GM20431 (cell line): ENCODE measurements at regions not wholly inside any gene's neighbourhood (a gene's known extent, or its start where the extent isn't known, plus 50 kb on each side); places are given as distances from the start of the nearest gene placed in this dataset.
"Not testable (repeated sequence)": the region's sequence is repeated elsewhere in the genome, so short reads cannot be mapped to it uniquely, and the experiment has no call there.

Source experiments
- in situ Hi-C: fragments of 300-500 bp; cut with MseI, MboI; formaldehyde crosslinking; loops from one replicate; pipeline ENCODE4 v1.15.0; 2020; ENCODE audit warnings: low sequenced_read_pairs; ENCODE audit not compliant: unreplicated experiment

GRCh38 chr3:145671121-145671520 is 489.9 kb downstream of the PLOD2 start:
- in situ Hi-C loops = no loop called here

- in situ Hi-C loops = no loop called here
Measured at GRCh38 chr3:145673838-145674237, 487.1 kb downstream of the PLOD2 start.

GRCh38 chr3:145678401-145678800 is 482.6 kb downstream of the PLOD2 start:
- in situ Hi-C loops = no loop called here

- in situ Hi-C loops = no loop called here
Measured at GRCh38 chr3:145681181-145681580, 479.8 kb downstream of the PLOD2 start.

- in situ Hi-C loops = not testable (repeated sequence)
Measured at GRCh38 chr3:145687978-145688377, 473.0 kb downstream of the PLOD2 start.

- in situ Hi-C loops = no loop called here
Measured at GRCh38 chr3:145692751-145693150, 468.2 kb downstream of the PLOD2 start.

GRCh38 chr3:145696011-145696410 is 465.0 kb downstream of the PLOD2 start:
- in situ Hi-C loops = no loop called here

GRCh38 chr3:145698250-145698649 is 462.7 kb downstream of the PLOD2 start:
- in situ Hi-C loops = no loop called here

- in situ Hi-C loops = no loop called here
Measured at GRCh38 chr3:145698749-145699148, 462.2 kb downstream of the PLOD2 start.

- in situ Hi-C loops = no loop called here
Measured at GRCh38 chr3:145704020-145704419, 457.0 kb downstream of the PLOD2 start.

- in situ Hi-C loops = not testable (repeated sequence)
Measured at GRCh38 chr3:145709779-145710178, 451.2 kb downstream of the PLOD2 start.

GRCh38 chr3:145716519-145716918 is 444.5 kb downstream of the PLOD2 start:
- in situ Hi-C loops = no loop called here

- in situ Hi-C loops = no loop called here
Measured at GRCh38 chr3:145719114-145719513, 441.9 kb downstream of the PLOD2 start.

- in situ Hi-C loops = no loop called here
Measured at GRCh38 chr3:145721273-145721805, 439.6 kb downstream of the PLOD2 start.

- in situ Hi-C loops = no loop called here
Measured at GRCh38 chr3:145721815-145722214, 439.2 kb downstream of the PLOD2 start.

- in situ Hi-C loops = no loop called here
Measured at GRCh38 chr3:145727476-145727875, 433.5 kb downstream of the PLOD2 start.

- in situ Hi-C loops = no loop called here
Measured at GRCh38 chr3:145735631-145736030, 425.4 kb downstream of the PLOD2 start.

- in situ Hi-C loops = no loop called here
Measured at GRCh38 chr3:145737952-145738351, 423.0 kb downstream of the PLOD2 start.

- in situ Hi-C loops = no loop called here
Measured at GRCh38 chr3:145739926-145740325, 421.1 kb downstream of the PLOD2 start.

- in situ Hi-C loops = no loop called here
Measured at GRCh38 chr3:145750657-145751056, 410.3 kb downstream of the PLOD2 start.

GRCh38 chr3:145752576-145752975 is 408.4 kb downstream of the PLOD2 start:
- in situ Hi-C loops = no loop called here

GRCh38 chr3:145754605-145755289 is 406.2 kb downstream of the PLOD2 start:
- in situ Hi-C loops = no loop called here
